ENCODE measurements at regions not wholly inside any gene's neighbourhood (a gene's known extent, or its start where the extent isn't known, plus 50 kb on each side); places are given as distances from the start of the nearest gene placed in this dataset.

DNA sequence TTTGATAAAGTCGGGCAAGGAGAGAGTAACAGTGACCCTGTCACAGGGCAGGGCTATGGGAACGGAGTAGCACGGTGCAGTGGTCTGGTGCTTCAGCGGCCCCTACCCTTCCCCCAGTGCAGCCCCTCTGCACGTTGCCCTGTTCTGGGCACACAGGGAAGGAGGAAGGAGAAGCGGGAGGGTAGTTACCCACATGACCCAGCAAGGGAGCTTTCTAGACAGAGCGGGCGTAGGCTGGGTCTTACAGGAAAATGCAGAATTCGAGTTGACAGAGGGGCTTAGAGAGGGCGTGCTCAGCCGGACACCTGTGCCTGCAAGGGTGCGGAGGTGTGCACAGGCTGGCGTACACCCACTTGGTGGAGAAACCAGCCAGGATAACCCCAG, 341.2 kb downstream of the NPHP4 start:
- H3K4me3 ChIP-seq (ENCODE audit: low read length) = no peak overlapping the region
- no peaks in the 10 kb centered on the region for H4K20me1 ChIP-seq (ENCODE audit: control insufficient read depth, insufficient read depth, low read depth, low read length)
- H3K36me3 ChIP-seq (ENCODE audit: control insufficient read depth, low read length) = no peaks in the 10 kb centered on the region
- no peaks in the 10 kb centered on the region for H3K9me3 ChIP-seq (ENCODE audit: control insufficient read depth, insufficient read depth, low read length)
- no peaks in the 10 kb centered on the region for H3K27me3 ChIP-seq (ENCODE audit: control insufficient read depth, low read length)
- no peaks in the 10 kb centered on the region for H3K79me2 ChIP-seq (ENCODE audit: control insufficient read depth, low read length)
- TF ChIP-seq CTCF (IDR thresholded peaks at IDR 0.05; ENCODE audit: low read depth, low read length, poor library complexity, severe bottlenecking) = no peak
- TF ChIP-seq EZH2phosphoT487 (IDR thresholded peaks at IDR 0.05; ENCODE audit: borderline replicate concordance, low read length) = no peak
- H3K27ac ChIP-seq (ENCODE audit: low read depth, low read length) = no peak overlapping the region
- no peaks in the 10 kb centered on the region for H3K9me2 ChIP-seq (replicated peaks; ENCODE audit: control insufficient read depth, low read length)
- no peaks in the 10 kb centered on the region for H3F3A ChIP-seq (ENCODE audit: control insufficient read depth, insufficient read depth)
- H3K4me2 ChIP-seq (ENCODE audit: low read length) = no peak overlapping the region
- H3K4me1 ChIP-seq (ENCODE audit: control insufficient read depth, low read length) = no peaks in the 10 kb centered on the region

- no peaks in the 10 kb centered on the region for H3K4me1 ChIP-seq (ENCODE audit: control insufficient read depth, low read length)
- H3K9me2 ChIP-seq (replicated peaks; ENCODE audit: control insufficient read depth, low read length) = no peaks in the 10 kb centered on the region
- H3K4me2 ChIP-seq (ENCODE audit: low read length) = no peak overlapping the region
- H3K9me3 ChIP-seq (ENCODE audit: control insufficient read depth, insufficient read depth, low read length) = no peaks in the 10 kb centered on the region
- no peaks in the 10 kb centered on the region for H3K36me3 ChIP-seq (ENCODE audit: control insufficient read depth, low read length)
- no peaks in the 10 kb centered on the region for H3K79me2 ChIP-seq (ENCODE audit: control insufficient read depth, low read length)
- no peak overlapping the region for H3K4me3 ChIP-seq (ENCODE audit: low read length)
- H3F3A ChIP-seq (ENCODE audit: control insufficient read depth, insufficient read depth) = no peaks in the 10 kb centered on the region
- TF ChIP-seq CTCF (IDR thresholded peaks at IDR 0.05; ENCODE audit: low read depth, low read length, poor library complexity, severe bottlenecking) (no peak), EZH2phosphoT487 (IDR thresholded peaks at IDR 0.05; ENCODE audit: borderline replicate concordance, low read length) (no peak)
- H3K27me3 ChIP-seq (ENCODE audit: control insufficient read depth, low read length) = no peaks in the 10 kb centered on the region
- H3K27ac ChIP-seq (ENCODE audit: low read depth, low read length) = no peak overlapping the region
- no peaks in the 10 kb centered on the region for H4K20me1 ChIP-seq (ENCODE audit: control insufficient read depth, insufficient read depth, low read depth, low read length)
These were observed 341.8 kb downstream of the NPHP4 start for GRCh38 chr1:5650283-5651026.

- H3K4me2 ChIP-seq (ENCODE audit: low read length) = no peak overlapping the region
- TF ChIP-seq CTCF (IDR thresholded peaks at IDR 0.05; ENCODE audit: low read depth, low read length, poor library complexity, severe bottlenecking) (no peak), EZH2phosphoT487 (IDR thresholded peaks at IDR 0.05; ENCODE audit: borderline replicate concordance, low read length) (no peak)
- no peaks in the 10 kb centered on the region for H3K9me3 ChIP-seq (ENCODE audit: control insufficient read depth, insufficient read depth, low read length)
- H3K4me3 ChIP-seq (ENCODE audit: low read length) = no peak overlapping the region
- H3K27ac ChIP-seq (ENCODE audit: low read depth, low read length) = no peak overlapping the region
- no peaks in the 10 kb centered on the region for H3F3A ChIP-seq (ENCODE audit: control insufficient read depth, insufficient read depth)
- no peaks in the 10 kb centered on the region for H3K79me2 ChIP-seq (ENCODE audit: control insufficient read depth, low read length)
- H4K20me1 ChIP-seq (ENCODE audit: control insufficient read depth, insufficient read depth, low read depth, low read length) = no peaks in the 10 kb centered on the region
- no peaks in the 10 kb centered on the region for H3K27me3 ChIP-seq (ENCODE audit: control insufficient read depth, low read length)
- H3K9me2 ChIP-seq (replicated peaks; ENCODE audit: control insufficient read depth, low read length) = no peaks in the 10 kb centered on the region
- no peaks in the 10 kb centered on the region for H3K36me3 ChIP-seq (ENCODE audit: control insufficient read depth, low read length)
- no peaks in the 10 kb centered on the region for H3K4me1 ChIP-seq (ENCODE audit: control insufficient read depth, low read length)
These were observed 342.4 kb downstream of the NPHP4 start for GRCh38 chr1:5649795-5650194.

All from DOHH2 (cell line).